Nephron progenitor cell (in vitro differentiated cells): ENCODE measurements at regions not wholly inside any gene's neighbourhood (a gene's known extent, or its start where the extent isn't known, plus 50 kb on each side); places are given as distances from the start of the nearest gene placed in this dataset.

Experiments used
- DNase-seq: peaks from one replicate; pipeline ENCODE4 v3.0.0; 2021
- H3K27ac Mint-ChIP-seq: 2 replicates; pipeline ENCODE4 v1.8.0; 2021; ENCODE audit warnings: mild to moderate bottlenecking, moderate library complexity, mixed read lengths
- H3K27me3 Mint-ChIP-seq: 2 replicates; pipeline ENCODE4 v1.8.0; 2021; ENCODE audit warnings: mild to moderate bottlenecking, low read depth, mixed read lengths; ENCODE audit not compliant: poor library complexity
- H3K36me3 Mint-ChIP-seq: 2 replicates; pipeline ENCODE4 v1.8.0; 2021; ENCODE audit warnings: low read depth, mixed read lengths
- H3K4me1 Mint-ChIP-seq: 2 replicates; pipeline ENCODE4 v1.8.0; 2021; ENCODE audit warnings: mixed read lengths
- H3K4me3 Mint-ChIP-seq: 2 replicates; pipeline ENCODE4 v1.8.0; 2021; ENCODE audit warnings: mild to moderate bottlenecking, moderate library complexity, mixed read lengths
- H3K9me3 Mint-ChIP-seq: 2 replicates; pipeline ENCODE4 v1.8.0; 2021; ENCODE audit warnings: mild to moderate bottlenecking, moderate library complexity, mixed read lengths
- CTCF ChIP-seq: fragments of 200-600 bp; sonication (generic); IDR thresholded peaks from 2 replicates; pipeline ENCODE4 v1.5.0; 2021; ENCODE audit warnings: antibody characterized with exemption

DNA sequence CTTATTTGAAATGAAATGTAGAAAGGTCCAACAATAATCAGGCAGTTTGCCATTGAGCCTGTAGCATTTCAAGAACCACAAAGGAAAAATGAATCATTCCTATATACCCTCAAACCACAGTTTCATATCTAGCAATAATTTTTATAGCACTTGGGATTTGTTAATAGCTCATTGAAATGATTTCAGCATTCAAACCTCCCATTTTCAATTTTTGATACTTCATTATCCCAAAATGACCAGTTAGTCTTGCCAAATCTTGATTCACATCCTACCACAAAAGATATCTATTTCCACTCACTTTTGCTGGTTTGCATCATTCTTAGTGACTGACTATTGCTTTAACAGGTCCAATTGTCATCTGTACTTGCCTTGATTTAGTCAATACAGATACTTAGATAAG is 790.1 kb downstream of the TLE1 start:
- Mint-ChIP-seq H3K4me1 (no peaks in the 10 kb centered on the region), H3K36me3 (peaks cover 12% of the 10 kb centered on the region), H3K4me3 (no peak overlapping the region), H3K27ac (no peak overlapping the region), H3K27me3 (peaks cover 3% of the 10 kb centered on the region), H3K9me3 (peaks cover 17% of the 10 kb centered on the region)
- TF ChIP-seq CTCF: no peak
- DNase-seq: no peak

GRCh38 chr9:80893190-80893589 is 796.2 kb downstream of the TLE1 start:
- H3K4me3 Mint-ChIP-seq: no peak overlapping the region

GRCh38 chr9:80892703-80893102 is 796.6 kb downstream of the TLE1 start:
- Mint-ChIP-seq H3K9me3 (peaks cover 21% of the 10 kb centered on the region), H3K4me1 (no peaks in the 10 kb centered on the region), H3K4me3 (no peak overlapping the region), H3K27me3 (peaks cover 3% of the 10 kb centered on the region), H3K36me3 (peaks cover 12% of the 10 kb centered on the region), H3K27ac (no peak overlapping the region)
- no peak for TF ChIP-seq CTCF
- no peak for DNase-seq

More at GRCh38 chr9:80893190-80893589, 796.2 kb downstream of the TLE1 start:
- Mint-ChIP-seq H3K9me3 (peaks cover 21% of the 10 kb centered on the region), H3K36me3 (peaks cover 12% of the 10 kb centered on the region), H3K4me1 (no peaks in the 10 kb centered on the region), H3K27me3 (peaks cover 3% of the 10 kb centered on the region), H3K27ac (no peak overlapping the region)
- no peak for DNase-seq
- TF ChIP-seq CTCF: no peak

DNA sequence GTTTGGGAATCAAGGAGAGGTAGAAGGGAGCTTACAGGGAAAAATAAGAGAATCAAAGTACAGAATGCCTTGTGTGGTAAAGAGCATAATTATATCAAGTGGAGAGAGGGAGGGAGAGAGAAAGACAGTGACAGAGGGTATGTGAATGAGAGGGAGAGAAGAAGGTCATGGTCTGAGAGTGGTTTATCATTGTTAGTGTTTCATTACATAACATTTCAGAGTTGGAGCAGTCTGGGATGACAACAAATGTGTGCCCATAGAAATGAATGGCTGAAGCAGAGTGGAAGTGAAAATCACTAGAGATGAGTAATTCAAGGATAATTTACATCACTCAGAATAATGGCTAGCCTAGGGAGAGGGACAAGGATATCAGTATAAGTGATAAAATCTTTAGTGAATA is 799.2 kb downstream of the TLE1 start:
- no peak for TF ChIP-seq CTCF
- no peak for DNase-seq
- peaks cover 16% of the 10 kb centered on the region for H3K9me3 Mint-ChIP-seq
- peaks cover 6% of the 10 kb centered on the region for H3K27me3 Mint-ChIP-seq
- H3K27ac Mint-ChIP-seq: no peak overlapping the region
- H3K4me1 Mint-ChIP-seq: no peaks in the 10 kb centered on the region
- peaks cover 7% of the 10 kb centered on the region for H3K36me3 Mint-ChIP-seq
- H3K4me3 Mint-ChIP-seq: no peak overlapping the region

DNA sequence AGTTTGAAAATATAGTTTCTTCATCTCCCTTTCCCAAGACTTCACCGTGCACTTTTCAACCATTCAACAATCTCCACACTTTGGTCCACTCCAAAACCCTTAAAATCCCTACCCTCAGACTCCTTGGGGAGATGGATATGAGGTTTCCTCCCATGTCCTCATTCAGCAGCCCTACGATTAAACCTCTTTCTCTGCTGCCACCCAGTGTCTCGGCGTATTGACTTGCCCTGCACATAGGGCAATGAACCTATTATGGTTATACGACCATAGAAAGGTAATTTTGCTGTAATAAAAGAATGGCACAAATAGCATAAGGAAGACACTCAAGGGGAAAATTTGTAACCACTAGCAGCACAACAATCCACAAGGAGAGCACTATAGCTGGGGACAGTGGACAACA is 803.5 kb downstream of the TLE1 start:
- H3K9me3 Mint-ChIP-seq: peaks cover 5% of the 10 kb centered on the region
- no peak for DNase-seq
- H3K27me3 Mint-ChIP-seq: peaks cover 2% of the 10 kb centered on the region
- H3K27ac Mint-ChIP-seq: no peak overlapping the region
- H3K4me1 Mint-ChIP-seq: peaks cover 30% of the 10 kb centered on the region
- H3K36me3 Mint-ChIP-seq: peaks cover 4% of the 10 kb centered on the region
- TF ChIP-seq CTCF: no peak
- H3K4me3 Mint-ChIP-seq: no peak overlapping the region

GRCh38 chr9:80883826-80884579 is 805.3 kb downstream of the TLE1 start:
- no peak for DNase-seq
- TF ChIP-seq CTCF: no peak
- no peak overlapping the region for H3K4me3 Mint-ChIP-seq
- H3K27me3 Mint-ChIP-seq: peaks cover 5% of the 10 kb centered on the region
- no peak overlapping the region for H3K27ac Mint-ChIP-seq
- H3K36me3 Mint-ChIP-seq: peaks cover 4% of the 10 kb centered on the region
- H3K4me1 Mint-ChIP-seq: peaks cover 30% of the 10 kb centered on the region
- peaks cover 5% of the 10 kb centered on the region for H3K9me3 Mint-ChIP-seq
